Naive thymus-derived CD4-positive, alpha-beta T cell (primary cell): ENCODE measurements at regions not wholly inside any gene's neighbourhood (a gene's known extent, or its start where the extent isn't known, plus 50 kb on each side); places are given as distances from the start of the nearest gene placed in this dataset.
A peak's percentile ranks its signal among the peaks of the same experiment; 100 is the strongest.
"Not testable (repeated sequence)": the region's sequence is repeated elsewhere in the genome, so short reads cannot be mapped to it uniquely, and the experiment has no call there.

ENCODE experiments used
- ATAC-seq: fragments of 150-1000 bp; cut with Tn5 transposase; 2 replicates; pipeline ENCODE4 v1.10.0; 2021; ENCODE audit warnings: mild to moderate bottlenecking, moderate library complexity
- CTCF ChIA-PET: fragments of 350-600 bp; sonication (Branson Sonifier 250); formaldehyde crosslinking; loops from one replicate; lab custom pipeline; 2021; ENCODE audit warnings: antibody characterized with exemption; lab: Charles Lee
- POLR2A ChIA-PET: fragments of 350-600 bp; sonication (Branson Sonifier 250); formaldehyde crosslinking; loops from one replicate; lab custom pipeline; 2021; ENCODE audit warnings: antibody characterized with exemption, inconsistent platforms; lab: Charles Lee
- DNase-seq, 9 donors: peaks; one replicate each; pipeline versions ENCODE4 v3.0.0 to v3.0.0-alpha.2; 2020 to 2022; ENCODE audit warnings: mixed read lengths in 1 of 9
- H3K27ac ChIP-seq: one replicate; pipeline ENCODE4 v1.7.0; 2013; ENCODE audit warnings: mild to moderate bottlenecking, low read depth, low read length, moderate library complexity
- H3K27me3 ChIP-seq, 2 donors: one replicate each; pipeline ENCODE4 v1.7.0; 2013; ENCODE audit warnings: low read length in 2 of 2, mild to moderate bottlenecking in 2 of 2, moderate library complexity in 2 of 2; ENCODE audit not compliant: control insufficient read depth in 2 of 2, insufficient read depth in 2 of 2
- H3K36me3 ChIP-seq, 3 experiments: 1 replicate in 2 of 3; 2 replicates in 1 of 3; pipeline ENCODE4 v1.7.0; 2013; ENCODE audit warnings: low read length in 3 of 3, mild to moderate bottlenecking in 3 of 3, moderate library complexity in 1 of 3; ENCODE audit not compliant: insufficient read depth in 3 of 3, control insufficient read depth in 2 of 3
- H3K4me1 ChIP-seq, 2 donors: one replicate each; pipeline ENCODE4 v1.7.0; 2013; ENCODE audit warnings: low read length in 2 of 2, mild to moderate bottlenecking in 2 of 2, moderate library complexity in 1 of 2; ENCODE audit not compliant: control insufficient read depth in 2 of 2, insufficient read depth in 2 of 2
- H3K4me3 ChIP-seq: 2 replicates; pipeline ENCODE4 v1.7.0; 2013; ENCODE audit warnings: mild to moderate bottlenecking, low read length
- H3K9me3 ChIP-seq, 3 experiments: 1 replicate in 2 of 3; 2 replicates in 1 of 3; pipeline ENCODE4 v1.7.0; 2013; ENCODE audit warnings: low read length in 3 of 3; ENCODE audit not compliant: control insufficient read depth in 2 of 3
- H3K27ac Mint-ChIP-seq, 9 donors: one replicate each; pipeline ENCODE4 v1.8.0; 2020 to 2022; ENCODE audit warnings: mixed read lengths in 9 of 9, mild to moderate bottlenecking in 8 of 9, moderate library complexity in 5 of 9, inconsistent platforms in 2 of 9
- H3K27me3 Mint-ChIP-seq, 5 donors: one replicate each; pipeline ENCODE4 v1.8.0; 2021 to 2022; ENCODE audit warnings: mixed read lengths in 5 of 5, mild to moderate bottlenecking in 1 of 5
- H3K36me3 Mint-ChIP-seq, 5 donors: one replicate each; pipeline ENCODE4 v1.8.0; 2020 to 2022; ENCODE audit warnings: mixed read lengths in 5 of 5, mild to moderate bottlenecking in 3 of 5, inconsistent platforms in 1 of 5
- H3K4me1 Mint-ChIP-seq, 7 donors: one replicate each; pipeline ENCODE4 v1.8.0; 2020 to 2022; ENCODE audit warnings: mixed read lengths in 7 of 7, mild to moderate bottlenecking in 3 of 7, inconsistent platforms in 1 of 7
- H3K4me3 Mint-ChIP-seq, 10 donors: one replicate each; pipeline ENCODE4 v1.8.0; 2020 to 2022; ENCODE audit warnings: mild to moderate bottlenecking in 10 of 10, mixed read lengths in 10 of 10, moderate library complexity in 6 of 10, inconsistent platforms in 2 of 10
- H3K9me3 Mint-ChIP-seq, 11 donors: one replicate each; pipeline ENCODE4 v1.8.0; 2020 to 2022; ENCODE audit warnings: mixed read lengths in 11 of 11, mild to moderate bottlenecking in 4 of 11, inconsistent platforms in 1 of 11, moderate library complexity in 1 of 11
- intact Hi-C, 2 donors: fragments of 100-400 bp; cut with micrococcal nuclease; formaldehyde crosslinking; loops; one replicate each; pipeline ENCODE4 v1.15.1; 2023

DNA sequence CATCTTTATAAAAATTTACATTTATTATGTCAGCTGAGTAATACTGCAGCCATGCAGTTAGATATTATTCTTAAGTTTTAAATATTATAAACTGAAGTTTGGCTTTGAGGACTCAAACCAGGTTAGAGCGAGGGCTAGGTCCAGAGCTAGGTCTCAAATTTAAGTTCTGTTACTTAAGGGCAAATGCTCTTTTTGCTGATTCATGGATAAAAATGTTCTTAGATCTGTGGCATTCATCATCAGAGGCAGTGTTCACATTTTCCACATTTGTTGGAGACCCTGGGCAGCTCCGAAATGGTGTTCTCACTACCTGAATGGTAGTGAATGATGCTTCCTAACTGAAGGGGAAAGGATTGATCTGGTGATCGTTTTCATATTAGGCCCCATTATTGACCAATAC is 121.4 kb upstream of the MB21D2 start:
- H3K4me1 ChIP-seq = no peaks in the 10 kb centered on the region
- ChIA-PET CTCF (interaction anchor here (0.8 kb wide), 1 partner anchor 161 kb away, joined by 3 read pairs; no protein-coding TSS in a partner anchor), POLR2A (no interaction called here)
- DNase-seq (no peak), ATAC-seq (no peak)
- Mint-ChIP-seq H3K4me3 (no peak overlapping the region), H3K36me3 (no peaks in the 10 kb centered on the region), H3K9me3 (peaks cover 0 to 7% (median 0%) of the 10 kb centered on the region in 11 donors), H3K27me3 (peaks cover 0 to 7% (median 0%) of the 10 kb centered on the region in 5 donors), H3K27ac (no peak overlapping the region), H3K4me1 (peaks cover 0 to 9% (median 0%) of the 10 kb centered on the region in 7 donors)
- H3K4me3 ChIP-seq = no peak overlapping the region
- H3K36me3 ChIP-seq = no peaks in the 10 kb centered on the region
- no peaks in the 10 kb centered on the region for H3K27me3 ChIP-seq
- H3K27ac ChIP-seq = no peak overlapping the region
- no peaks in the 10 kb centered on the region for H3K9me3 ChIP-seq
- intact Hi-C loops = no loop called here

DNA sequence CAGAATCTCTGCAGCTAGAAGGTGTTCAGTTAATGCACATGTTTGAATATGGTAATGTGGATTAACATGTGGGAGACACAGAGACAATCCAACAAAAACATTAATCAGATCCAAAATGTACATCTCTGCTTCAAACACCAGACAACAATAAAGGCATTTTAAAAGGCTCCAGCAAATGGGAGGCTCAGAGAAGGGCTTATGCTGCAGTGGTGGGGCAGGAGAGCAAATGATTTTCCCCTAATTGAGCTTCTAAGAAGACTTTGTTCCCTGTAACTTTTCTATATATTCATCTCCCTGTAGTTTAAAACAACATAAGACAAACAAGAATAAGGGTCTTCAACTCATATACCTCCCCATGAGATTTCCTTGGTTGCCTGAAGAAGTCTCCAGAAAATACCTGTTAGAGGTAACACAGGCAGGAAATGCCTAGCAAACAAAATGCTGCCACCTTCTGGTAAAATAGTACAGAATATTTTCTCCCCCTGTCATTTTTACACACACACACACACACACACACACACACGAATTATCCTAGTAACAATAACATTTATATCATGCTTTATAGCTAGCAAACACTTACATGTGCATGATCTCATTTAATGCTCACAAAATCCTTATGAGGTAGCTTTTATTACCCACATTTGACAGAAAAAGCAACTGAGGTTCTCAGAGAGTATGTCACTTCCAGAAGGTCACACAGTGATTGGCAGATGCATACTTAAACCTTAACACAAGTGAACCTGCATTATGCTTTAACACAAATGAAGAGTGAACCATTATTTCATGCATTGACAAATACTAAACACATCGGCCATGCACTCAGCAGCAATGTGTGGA is 123.4 kb upstream of the MB21D2 start:
- ChIA-PET CTCF (interaction anchor here (1.3 to 2.5 kb wide), 3 partner anchors 219 to 228 kb away, joined by 3 to 28 read pairs (median 12); no protein-coding TSS in a partner anchor), POLR2A (interaction anchor here (1.0 kb wide), 1 partner anchor 223 kb away, joined by 3 read pairs; no protein-coding TSS in a partner anchor)
- Mint-ChIP-seq H3K9me3 (peaks cover 0 to 5% (median 0%) of the 10 kb centered on the region in 11 donors), H3K4me3 (no peak overlapping the region), H3K4me1 (peaks cover 0 to 9% (median 0%) of the 10 kb centered on the region in 7 donors), H3K27ac (no peak overlapping the region), H3K36me3 (no peaks in the 10 kb centered on the region), H3K27me3 (peaks cover 0 to 9% (median 0%) of the 10 kb centered on the region in 5 donors)
- no peaks in the 10 kb centered on the region for H3K36me3 ChIP-seq
- no peaks in the 10 kb centered on the region for H3K27me3 ChIP-seq
- intact Hi-C loops = loop anchor here (1.0 to 5.0 kb wide), 7 partner anchors 124 to 574 kb away; partner anchors contain the start of gene MB21D2 (in 2 of the 2)
- no peak overlapping the region for H3K27ac ChIP-seq
- no peaks in the 10 kb centered on the region for H3K4me1 ChIP-seq
- DNase-seq (peak in 7 of 9 donors; percentile 13 to 50 (median 30)), ATAC-seq (peak; percentile 26)
- no peak overlapping the region for H3K4me3 ChIP-seq
- no peaks in the 10 kb centered on the region for H3K9me3 ChIP-seq

GRCh38 chr3:193046371-193046770 is 128.7 kb upstream of the MB21D2 start:
- CTCF ChIA-PET = no interaction called here
- H3K4me3 Mint-ChIP-seq = no peak overlapping the region
- peaks cover 0 to under 1% (median 0%) of the 10 kb centered on the region in 7 donors for H3K4me1 Mint-ChIP-seq
- intact Hi-C loops = no loop called here
- no peaks in the 10 kb centered on the region for H3K36me3 Mint-ChIP-seq
- Histone ChIP-seq H3K9me3 (no peaks in the 10 kb centered on the region), H3K27ac (no peak overlapping the region), H3K4me3 (no peak overlapping the region), H3K27me3 (no peaks in the 10 kb centered on the region), H3K36me3 (no peaks in the 10 kb centered on the region), H3K4me1 (no peaks in the 10 kb centered on the region)
- peaks cover 0 to 31% (median 3%) of the 10 kb centered on the region in 5 donors for H3K27me3 Mint-ChIP-seq
- peaks cover 0 to 2% (median 0%) of the 10 kb centered on the region in 11 donors for H3K9me3 Mint-ChIP-seq
- no peak overlapping the region for H3K27ac Mint-ChIP-seq
- POLR2A ChIA-PET = no interaction called here
- DNase-seq = no peak
- ATAC-seq = no peak

GRCh38 chr3:193047461-193047860 is 129.8 kb upstream of the MB21D2 start:
- H3K4me1 Mint-ChIP-seq = not testable (repeated sequence)

GRCh38 chr3:193048127-193048526 is 130.5 kb upstream of the MB21D2 start:
- DNase-seq (no peak), ATAC-seq (no peak)
- no peaks in the 10 kb centered on the region for H3K4me1 Mint-ChIP-seq
- H3K27me3 Mint-ChIP-seq = peaks cover 0 to 29% (median 3%) of the 10 kb centered on the region in 5 donors
- intact Hi-C loops = no loop called here
- no peaks in the 10 kb centered on the region for H3K9me3 ChIP-seq
- no peaks in the 10 kb centered on the region for H3K4me1 ChIP-seq
- no peak overlapping the region for H3K27ac Mint-ChIP-seq
- no peaks in the 10 kb centered on the region for H3K27me3 ChIP-seq
- H3K4me3 ChIP-seq = no peak overlapping the region
- H3K27ac ChIP-seq = no peak overlapping the region
- no peaks in the 10 kb centered on the region for H3K36me3 ChIP-seq
- POLR2A ChIA-PET = no interaction called here
- CTCF ChIA-PET = no interaction called here
- no peak overlapping the region for H3K4me3 Mint-ChIP-seq
- no peaks in the 10 kb centered on the region for H3K36me3 Mint-ChIP-seq
- H3K9me3 Mint-ChIP-seq = peaks cover 0 to 2% (median 0%) of the 10 kb centered on the region in 11 donors

More at GRCh38 chr3:193047461-193047860, 129.8 kb upstream of the MB21D2 start:
- ATAC-seq, CTCF ChIA-PET, H3K4me3 ChIP-seq, H3K27me3 ChIP-seq, H3K9me3 Mint-ChIP-seq, H3K4me1 ChIP-seq, H3K4me3 Mint-ChIP-seq, H3K36me3 Mint-ChIP-seq, H3K9me3 ChIP-seq, H3K27ac Mint-ChIP-seq, intact Hi-C loops, H3K36me3 ChIP-seq, POLR2A ChIA-PET, H3K27ac ChIP-seq, DNase-seq: not testable (repeated sequence)
- H3K27me3 Mint-ChIP-seq = peaks cover 0 to 29% (median 3%) of the 10 kb centered on the region in 5 donors

GRCh38 chr3:193049935-193050334 is 132.3 kb upstream of the MB21D2 start:
- H3K4me3 ChIP-seq = no peak overlapping the region
- POLR2A ChIA-PET = no interaction called here
- H3K27me3 Mint-ChIP-seq = peaks cover 0 to 31% (median 8%) of the 10 kb centered on the region in 5 donors
- intact Hi-C loops = no loop called here
- no peaks in the 10 kb centered on the region for H3K4me1 ChIP-seq
- CTCF ChIA-PET = no interaction called here
- H3K4me3 Mint-ChIP-seq = no peak overlapping the region
- no peak overlapping the region for H3K27ac Mint-ChIP-seq
- H3K27me3 ChIP-seq = no peaks in the 10 kb centered on the region
- H3K36me3 ChIP-seq = no peaks in the 10 kb centered on the region
- ATAC-seq (no peak), DNase-seq (no peak)
- no peaks in the 10 kb centered on the region for H3K9me3 ChIP-seq
- H3K4me1 Mint-ChIP-seq = no peaks in the 10 kb centered on the region
- H3K36me3 Mint-ChIP-seq = no peaks in the 10 kb centered on the region
- H3K27ac ChIP-seq = no peak overlapping the region
- peaks cover 0 to 2% (median 0%) of the 10 kb centered on the region in 11 donors for H3K9me3 Mint-ChIP-seq
